SK-N-SH (cell line): ENCODE measurements at regions not wholly inside any gene's neighbourhood (a gene's known extent, or its start where the extent isn't known, plus 50 kb on each side); places are given as distances from the start of the nearest gene placed in this dataset.

Source experiments
- CTCF ChIA-PET: fragments of 300-600, 350-600 bp; formaldehyde crosslinking; extraction: SDS; loops from one replicate; lab custom pipeline; 2021; lab: Yijun Ruan, JAX
- POLR2A ChIA-PET: fragments of 350-600 bp; sonication (Branson Sonifier 250); formaldehyde crosslinking; extraction: SDS; loops from one replicate; lab custom pipeline; 2020; ENCODE audit warnings: antibody characterized with exemption, inconsistent platforms; lab: Yijun Ruan, JAX
- DNase-seq: peaks from one replicate; pipeline ENCODE4 v3.0.0; 2012
- H2AFZ ChIP-seq: fragments of 200-600 bp; sonication (generic); 2 replicates; pipeline ENCODE4 v1.8.1; 2016; ENCODE audit warnings: antibody characterized with exemption, mild to moderate bottlenecking, low read depth
- H3F3A ChIP-seq: fragments of 200-600 bp; sonication (generic); replicated peaks from 2 replicates; pipeline ENCODE3; 2016; ENCODE audit warnings: antibody characterized with exemption, mild to moderate bottlenecking; ENCODE audit not compliant: insufficient read depth
- H3K27ac ChIP-seq, 2 experiments: fragments of 200-500 bp in 1 of 2; fragments of 200-600 bp in 1 of 2; sonication (Bioruptor generic) in 1 of 2; sonication (generic), shearing (Covaris generic) in 1 of 2; 2 replicates each; pipeline versions ENCODE4 v1.5.1 to v1.6.1; 2014 to 2016; ENCODE audit warnings: low read depth in 2 of 2, inconsistent platforms in 1 of 2, low read length in 1 of 2, mild to moderate bottlenecking in 1 of 2, mixed read lengths in 1 of 2
- H3K27me3 ChIP-seq: fragments of 200-600 bp; sonication (generic), shearing (Covaris generic); 2 replicates; pipeline ENCODE4 v1.6.1; 2016; ENCODE audit warnings: mixed run types; ENCODE audit not compliant: insufficient read depth
- H3K36me3 ChIP-seq, 2 experiments: fragments of 200-500 bp in 1 of 2; fragments of 200-600 bp in 1 of 2; sonication (Bioruptor generic) in 1 of 2; sonication (generic) in 1 of 2; replicated peaks in 1 of 2; 2 replicates each; pipeline versions ENCODE3 to v1.5.1; 2014 to 2016; ENCODE audit warnings: low read length in 1 of 2, mild to moderate bottlenecking in 1 of 2; ENCODE audit not compliant: insufficient read depth in 2 of 2, control insufficient read depth in 1 of 2
- H3K4me1 ChIP-seq, 2 experiments: fragments of 200-500 bp in 1 of 2; fragments of 200-600 bp in 1 of 2; sonication (Bioruptor generic) in 1 of 2; sonication (generic), shearing (Covaris generic) in 1 of 2; 2 replicates each; pipeline versions ENCODE4 v1.5.1 to v1.6.1; 2014 to 2016; ENCODE audit warnings: low read depth in 1 of 2, low read length in 1 of 2, mixed run types in 1 of 2; ENCODE audit not compliant: insufficient read depth in 2 of 2, control insufficient read depth in 1 of 2
- H3K4me2 ChIP-seq: fragments of 200-600 bp; sonication (generic), shearing (Covaris generic); 2 replicates; pipeline ENCODE4 v1.6.1; 2017; ENCODE audit warnings: mixed run types
- H3K4me3 ChIP-seq, 2 experiments: fragments of 200-500 bp in 1 of 2; fragments of 200-600 bp in 1 of 2; sonication (Bioruptor generic) in 1 of 2; sonication (generic), shearing (Covaris generic) in 1 of 2; 2 replicates each; pipeline versions ENCODE4 v1.5.1 to v1.8.1; 2014 to 2016; ENCODE audit warnings: low read depth in 2 of 2, inconsistent platforms in 1 of 2, low read length in 1 of 2, mild to moderate bottlenecking in 1 of 2, mixed read lengths in 1 of 2, moderate library complexity in 1 of 2
- H3K79me2 ChIP-seq: fragments of 200-600 bp; sonication (generic); 2 replicates; pipeline ENCODE4 v1.8.1; 2017; ENCODE audit warnings: mild to moderate bottlenecking; ENCODE audit not compliant: insufficient read depth
- H3K9ac ChIP-seq: fragments of 200-600 bp; sonication (generic); 2 replicates; pipeline ENCODE4 v1.6.1; 2017; ENCODE audit warnings: mixed run types
- H3K9me2 ChIP-seq: fragments of 200-600 bp; sonication (generic); 2 replicates; pipeline ENCODE4 v1.6.1; 2017; ENCODE audit warnings: mixed run types
- H3K9me3 ChIP-seq: fragments of 200-600 bp; sonication (generic); 2 replicates; pipeline ENCODE4 v1.6.1; 2017; ENCODE audit warnings: mixed run types, mild to moderate bottlenecking, moderate library complexity
- H4K20me1 ChIP-seq: fragments of 200-600 bp; sonication (generic); 2 replicates; pipeline ENCODE4 v1.6.1; 2017; ENCODE audit warnings: mild to moderate bottlenecking, mixed run types; ENCODE audit not compliant: insufficient read depth
- CHD2 ChIP-seq: fragments of 150-350 bp; IDR thresholded peaks from 2 replicates; pipeline ENCODE4 v1.6.1; 2018; ENCODE audit warnings: low read length; ENCODE audit not compliant: partially characterized antibody
- ELF1 ChIP-seq: IDR thresholded peaks from 2 replicates; pipeline ENCODE4 v1.4.0; 2012
- FOSL2 ChIP-seq: IDR thresholded peaks from 2 replicates; pipeline ENCODE4 v1.4.0; 2012; ENCODE audit warnings: low read depth, mild to moderate bottlenecking, moderate library complexity, borderline replicate concordance
- FOXM1 ChIP-seq: IDR thresholded peaks from 2 replicates; pipeline ENCODE4 v1.4.0; 2012; ENCODE audit warnings: low read depth, mild to moderate bottlenecking
- GATA2 ChIP-seq: sonication (generic); formaldehyde crosslinking; IDR thresholded peaks from 2 replicates; pipeline ENCODE4 v1.5.0; 2020; ENCODE audit warnings: mild to moderate bottlenecking, missing genetic modification reagents
- IRF3 ChIP-seq: fragments of 150-350 bp; IDR thresholded peaks from 2 replicates; pipeline ENCODE4 v1.6.1; 2016; ENCODE audit warnings: mild to moderate bottlenecking, low read depth, low read length
- MEF2A ChIP-seq: IDR thresholded peaks from 2 replicates; pipeline ENCODE4 v1.4.0; 2012; ENCODE audit warnings: low read depth, borderline replicate concordance
- NRF1 ChIP-seq: IDR thresholded peaks from 2 replicates; pipeline ENCODE4 v1.6.1; 2012; ENCODE audit warnings: low read depth, mild to moderate bottlenecking, low read length
- POLR2AphosphoS5 ChIP-seq: IDR thresholded peaks from 2 replicates; pipeline ENCODE4 v1.6.1; 2012; ENCODE audit warnings: low read depth, low read length
- RXRA ChIP-seq: IDR thresholded peaks from 2 replicates; pipeline ENCODE4 v1.4.0; 2012; ENCODE audit warnings: low read depth, mild to moderate bottlenecking, borderline replicate concordance
- SIN3A ChIP-seq: IDR thresholded peaks from 2 replicates; pipeline ENCODE4 v1.6.1; 2012; ENCODE audit warnings: low read depth, mild to moderate bottlenecking, low read length, moderate library complexity, borderline replicate concordance
- SMC3 ChIP-seq: IDR thresholded peaks from 2 replicates; pipeline ENCODE4 v1.6.1; 2012; ENCODE audit warnings: low read depth, low read length, improper control_type of control experiment
- TAF1 ChIP-seq: IDR thresholded peaks from 2 replicates; pipeline ENCODE4 v1.6.1; 2012; ENCODE audit warnings: low read depth, mild to moderate bottlenecking, low read length, moderate library complexity, borderline replicate concordance
- whole genome bisulfite sequencing: methylation state at CpG from one replicate; pipeline ENCODE4 v1.1.6; 2017; ENCODE audit warnings: low lambda C conversion rate; 5-methylcytosine and 5-hydroxymethylcytosine counted together
- TF ChIP-seq, protein P1 (sequence below): IDR thresholded peaks from 2 replicates; pipeline ENCODE4; 2012
- TF ChIP-seq, protein P2 (sequence below): fragments of 200-600 bp; sonication (generic); IDR thresholded peaks from 2 replicates; pipeline ENCODE4 v1.6.1; 2017; ENCODE audit warnings: antibody characterized with exemption, mild to moderate bottlenecking, moderate library complexity

- TF ChIP-seq, protein P1, sequence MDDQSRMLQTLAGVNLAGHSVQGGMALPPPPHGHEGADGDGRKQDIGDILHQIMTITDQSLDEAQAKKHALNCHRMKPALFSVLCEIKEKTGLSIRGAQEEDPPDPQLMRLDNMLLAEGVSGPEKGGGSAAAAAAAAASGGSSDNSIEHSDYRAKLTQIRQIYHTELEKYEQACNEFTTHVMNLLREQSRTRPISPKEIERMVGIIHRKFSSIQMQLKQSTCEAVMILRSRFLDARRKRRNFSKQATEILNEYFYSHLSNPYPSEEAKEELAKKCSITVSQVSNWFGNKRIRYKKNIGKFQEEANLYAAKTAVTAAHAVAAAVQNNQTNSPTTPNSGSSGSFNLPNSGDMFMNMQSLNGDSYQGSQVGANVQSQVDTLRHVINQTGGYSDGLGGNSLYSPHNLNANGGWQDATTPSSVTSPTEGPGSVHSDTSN: no peak
- no peak for TF ChIP-seq TAF1
These were observed 1563.7 kb upstream of the TENM4 start (continued) for GRCh38 chr11:81004576-81004975.

DNA sequence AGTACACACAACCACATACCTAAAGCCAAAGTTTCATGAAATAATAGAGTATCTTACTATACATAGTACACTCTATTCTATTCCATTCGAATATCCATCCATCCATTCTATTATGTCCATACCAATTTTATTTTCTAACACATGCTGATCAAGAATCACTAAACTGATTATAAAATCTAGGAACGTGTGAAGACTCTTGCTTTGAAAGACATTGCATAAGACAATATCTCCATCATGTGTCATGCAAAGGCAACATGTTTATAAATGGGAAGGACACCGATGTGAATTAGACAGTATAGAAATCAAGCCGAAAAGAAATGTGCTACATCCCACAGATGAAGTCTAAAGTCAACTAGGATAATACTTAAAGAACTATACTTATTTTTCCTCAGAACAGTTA, 1561.5 kb upstream of the TENM4 start:
- DNase-seq: no peak
- H3K27ac ChIP-seq: no peak overlapping the region
- H4K20me1 ChIP-seq: no peaks in the 10 kb centered on the region
- no peaks in the 10 kb centered on the region; a peak in 1 of 4 replicates for H3K4me1 ChIP-seq
- H3K4me2 ChIP-seq: no peak overlapping the region
- no peaks in the 10 kb centered on the region for H3K9me2 ChIP-seq
- H3K36me3 ChIP-seq: no peaks in the 10 kb centered on the region
- TF ChIP-seq, protein P2, sequence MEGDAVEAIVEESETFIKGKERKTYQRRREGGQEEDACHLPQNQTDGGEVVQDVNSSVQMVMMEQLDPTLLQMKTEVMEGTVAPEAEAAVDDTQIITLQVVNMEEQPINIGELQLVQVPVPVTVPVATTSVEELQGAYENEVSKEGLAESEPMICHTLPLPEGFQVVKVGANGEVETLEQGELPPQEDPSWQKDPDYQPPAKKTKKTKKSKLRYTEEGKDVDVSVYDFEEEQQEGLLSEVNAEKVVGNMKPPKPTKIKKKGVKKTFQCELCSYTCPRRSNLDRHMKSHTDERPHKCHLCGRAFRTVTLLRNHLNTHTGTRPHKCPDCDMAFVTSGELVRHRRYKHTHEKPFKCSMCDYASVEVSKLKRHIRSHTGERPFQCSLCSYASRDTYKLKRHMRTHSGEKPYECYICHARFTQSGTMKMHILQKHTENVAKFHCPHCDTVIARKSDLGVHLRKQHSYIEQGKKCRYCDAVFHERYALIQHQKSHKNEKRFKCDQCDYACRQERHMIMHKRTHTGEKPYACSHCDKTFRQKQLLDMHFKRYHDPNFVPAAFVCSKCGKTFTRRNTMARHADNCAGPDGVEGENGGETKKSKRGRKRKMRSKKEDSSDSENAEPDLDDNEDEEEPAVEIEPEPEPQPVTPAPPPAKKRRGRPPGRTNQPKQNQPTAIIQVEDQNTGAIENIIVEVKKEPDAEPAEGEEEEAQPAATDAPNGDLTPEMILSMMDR: no peak
- TF ChIP-seq IRF3: no peak
- TF ChIP-seq SIN3A: no peak
- TF ChIP-seq FOSL2: no peak
- TF ChIP-seq SMC3: no peak
- TF ChIP-seq TAF1: no peak
- no peak for TF ChIP-seq POLR2AphosphoS5
- no peak for TF ChIP-seq GATA2 (CRISPR knock-in tag)
- no peak for TF ChIP-seq FOXM1
- no peak for TF ChIP-seq RXRA
- no peak for TF ChIP-seq CHD2
- TF ChIP-seq MEF2A: no peak
- TF ChIP-seq NRF1: no peak
- no peak for TF ChIP-seq ELF1
- TF ChIP-seq, protein P1: no peak
- POLR2A ChIA-PET: no interaction called here
- WGBS: 55% methylated on average over 4 of the region's 4 CpGs
- no peak overlapping the region for H2AFZ ChIP-seq
- no peaks in the 10 kb centered on the region for H3K27me3 ChIP-seq
- H3K79me2 ChIP-seq: no peaks in the 10 kb centered on the region
- CTCF ChIA-PET: no interaction called here
- no peak overlapping the region for H3K4me3 ChIP-seq
- H3K9ac ChIP-seq: no peak overlapping the region
- no peaks in the 10 kb centered on the region for H3F3A ChIP-seq
- no peaks in the 10 kb centered on the region for H3K9me3 ChIP-seq
